ENCODE measurements at regions not wholly inside any gene's neighbourhood (a gene's known extent, or its start where the extent isn't known, plus 50 kb on each side); places are given as distances from the start of the nearest gene placed in this dataset.
A peak's percentile ranks its signal among the peaks of the same experiment; 100 is the strongest.
"Not testable (repeated sequence)": the region's sequence is repeated elsewhere in the genome, so short reads cannot be mapped to it uniquely, and the experiment has no call there.

GRCh38 chr3:125757050-125757449, 161.8 kb upstream of the OSBPL11 start:
- intact Hi-C loops (cut with DNase I); ATAC-seq; H3K36me3 ChIP-seq (ENCODE audit: insufficient read depth in 1 of 2, low read depth in 1 of 2); H3K27ac ChIP-seq; H3K9me3 ChIP-seq; H3K4me1 ChIP-seq; H3K27me3 ChIP-seq (ENCODE audit: insufficient read depth in 3 of 3, low read length in 2 of 3); DNase-seq; H3K4me3 ChIP-seq: not testable (repeated sequence)
- 80 to 95% (median 80%) methylated on average over 1 of the region's 1 CpG for WGBS, 3 donors

- H3K9me3 ChIP-seq; DNase-seq; H3K36me3 ChIP-seq (ENCODE audit: insufficient read depth in 1 of 2, low read depth in 1 of 2); H3K4me3 ChIP-seq; H3K27ac ChIP-seq; H3K27me3 ChIP-seq (ENCODE audit: insufficient read depth in 3 of 3, low read length in 2 of 3); H3K4me1 ChIP-seq; intact Hi-C loops (cut with DNase I); ATAC-seq: not testable (repeated sequence)
- 82 to 83% (median 82%) methylated on average over 29 to 32 of the region's 32 CpGs for WGBS, 3 donors
Observed at GRCh38 chr3:125758641-125759130, 163.4 kb upstream of the OSBPL11 start.

GRCh38 chr3:125762601-125763000, 167.3 kb upstream of the OSBPL11 start:
- 57 to 74% (median 65%) methylated on average over 2 of the region's 2 CpGs for WGBS, 3 donors
- H3K9me3 ChIP-seq; ATAC-seq; H3K27ac ChIP-seq; DNase-seq; H3K4me3 ChIP-seq; H3K4me1 ChIP-seq; H3K36me3 ChIP-seq (ENCODE audit: insufficient read depth in 1 of 2, low read depth in 1 of 2); intact Hi-C loops (cut with DNase I); H3K27me3 ChIP-seq (ENCODE audit: insufficient read depth in 3 of 3, low read length in 2 of 3): not testable (repeated sequence)

- intact Hi-C loops (cut with DNase I); H3K9me3 ChIP-seq; H3K4me1 ChIP-seq; H3K27me3 ChIP-seq (ENCODE audit: insufficient read depth in 3 of 3, low read length in 2 of 3); ATAC-seq; H3K27ac ChIP-seq; H3K36me3 ChIP-seq (ENCODE audit: insufficient read depth in 1 of 2, low read depth in 1 of 2): not testable (repeated sequence)
- peak overlapping the region; percentile 64 for H3K4me3 ChIP-seq
- 0 to 2% (median 0%) methylated on average over 27 to 50 of the region's 54 CpGs for WGBS, 3 donors
- peak; percentile 67 for TF ChIP-seq CTCF (IDR thresholded peaks at IDR 0.05)
- peak; percentile 56 to 79 for DNase-seq
Observed at GRCh38 chr3:125766285-125766826, 171.1 kb upstream of the OSBPL11 start.

GRCh38 chr3:125766931-125767330, 171.6 kb upstream of the OSBPL11 start:
- WGBS, 3 donors, result 11 to 13% (median 12%) methylated on average over 15 to 23 of the region's 23 CpGs

GRCh38 chr3:125767641-125768040, 172.3 kb upstream of the OSBPL11 start:
- DNase-seq (no peak), ATAC-seq (no peak)
- intact Hi-C loops (cut with DNase I), result no loop called here
- WGBS, 3 donors, result 94 to 96% (median 95%) methylated on average over 14 of the region's 14 CpGs
- no peak for TF ChIP-seq CTCF (IDR thresholded peaks at IDR 0.05)
- H3K4me1 ChIP-seq, result no peaks in the 10 kb centered on the region
- peaks cover 0 to 2% (median 0%) of the 10 kb centered on the region in 3 donors for H3K27me3 ChIP-seq (ENCODE audit: insufficient read depth in 3 of 3, low read length in 2 of 3)
- no peak overlapping the region for H3K4me3 ChIP-seq
- H3K9me3 ChIP-seq, result no peaks in the 10 kb centered on the region
- no peak overlapping the region for H3K27ac ChIP-seq
- no peaks in the 10 kb centered on the region for H3K36me3 ChIP-seq (ENCODE audit: insufficient read depth in 1 of 2, low read depth in 1 of 2)

More at GRCh38 chr3:125766931-125767330, 171.6 kb upstream of the OSBPL11 start:
- ATAC-seq; H3K36me3 ChIP-seq (ENCODE audit: insufficient read depth in 1 of 2, low read depth in 1 of 2); DNase-seq; H3K27ac ChIP-seq; H3K27me3 ChIP-seq (ENCODE audit: insufficient read depth in 3 of 3, low read length in 2 of 3); H3K4me1 ChIP-seq; H3K9me3 ChIP-seq; intact Hi-C loops (cut with DNase I): not testable (repeated sequence)
- H3K4me3 ChIP-seq, result peak overlapping the region; percentile 64

- WGBS, 3 donors, result 47 to 55% (median 48%) methylated on average over 7 of the region's 7 CpGs
- H3K27ac ChIP-seq; H3K36me3 ChIP-seq (ENCODE audit: insufficient read depth in 1 of 2, low read depth in 1 of 2); H3K4me1 ChIP-seq; H3K4me3 ChIP-seq; H3K9me3 ChIP-seq; ATAC-seq; DNase-seq; intact Hi-C loops (cut with DNase I); H3K27me3 ChIP-seq (ENCODE audit: insufficient read depth in 3 of 3, low read length in 2 of 3): not testable (repeated sequence)
Observed at GRCh38 chr3:125768821-125769220, 173.5 kb upstream of the OSBPL11 start.

- H3K4me1 ChIP-seq; ATAC-seq; H3K36me3 ChIP-seq (ENCODE audit: insufficient read depth in 1 of 2, low read depth in 1 of 2); DNase-seq; H3K27me3 ChIP-seq (ENCODE audit: insufficient read depth in 3 of 3, low read length in 2 of 3); intact Hi-C loops (cut with DNase I); H3K9me3 ChIP-seq; H3K27ac ChIP-seq; H3K4me3 ChIP-seq: not testable (repeated sequence)
- 67 to 82% (median 79%) methylated on average over 12 to 13 of the region's 13 CpGs for WGBS, 3 donors
Observed at GRCh38 chr3:125771506-125771905, 176.2 kb upstream of the OSBPL11 start.

GRCh38 chr3:125774433-125775034, 179.2 kb upstream of the OSBPL11 start:
- 71 to 75% (median 73%) methylated on average over 5 to 7 of the region's 7 CpGs for WGBS, 3 donors
- H3K36me3 ChIP-seq (ENCODE audit: insufficient read depth in 1 of 2, low read depth in 1 of 2); H3K4me1 ChIP-seq; DNase-seq; H3K4me3 ChIP-seq; H3K9me3 ChIP-seq; intact Hi-C loops (cut with DNase I); H3K27ac ChIP-seq; H3K27me3 ChIP-seq (ENCODE audit: insufficient read depth in 3 of 3, low read length in 2 of 3); ATAC-seq: not testable (repeated sequence)

- H3K9me3 ChIP-seq; H3K4me1 ChIP-seq; H3K27ac ChIP-seq; H3K4me3 ChIP-seq; intact Hi-C loops (cut with DNase I); H3K27me3 ChIP-seq (ENCODE audit: insufficient read depth in 3 of 3, low read length in 2 of 3); ATAC-seq; DNase-seq; H3K36me3 ChIP-seq (ENCODE audit: insufficient read depth in 1 of 2, low read depth in 1 of 2): not testable (repeated sequence)
- WGBS, 3 donors, result 50 to 61% (median 56%) methylated on average over 3 of the region's 3 CpGs
Observed at GRCh38 chr3:125775106-125775505, 179.8 kb upstream of the OSBPL11 start.
